K562 (cell line): ENCODE measurements at regions not wholly inside any gene's neighbourhood (a gene's known extent, or its start where the extent isn't known, plus 50 kb on each side); places are given as distances from the start of the nearest gene placed in this dataset.

Experiments used
- ATAC-seq: fragments of 200-7000 bp; cut with Tn5 transposase; 3 replicates; pipeline ENCODE4 v1.9.1; 2020; ENCODE audit warnings: moderate library complexity
- BruUV-seq: library from RNA; stranded (reverse); fragments of 400-500 nt; replicated peaks from 2 replicates; lab custom pipeline; 2021; lab: Mats Ljungman, UMichigan
- CTCF ChIA-PET: fragments of 300-600 bp; formaldehyde crosslinking; extraction: SDS; loops from one replicate; lab custom pipeline; 2021; ENCODE audit warnings: low intra/inter-chr PET ratio; lab: Yijun Ruan, JAX
- POLR2A ChIA-PET: fragments of 300-600, 350-650 bp; sonication (Branson Sonifier 250); formaldehyde crosslinking; extraction: SDS; loops from one replicate; lab custom pipeline; 2021; ENCODE audit warnings: antibody characterized with exemption, inconsistent platforms; lab: Yijun Ruan, JAX
- DNase-seq, 4 experiments: peaks; one replicate each; pipeline versions ENCODE4 v3.0.0 to v3.0.0-alpha.2; 2011 to 2018; ENCODE audit warnings: low spot score in 3 of 4, mixed read lengths in 3 of 4; ENCODE audit errors: extremely low read depth in 1 of 4
- FAIRE-seq: peaks from 2 replicates; lab custom pipeline; 2011; peaks lifted over from hg19 to GRCh38; lab: Jason Lieb, UNC
- H2AFZ ChIP-seq: 2 replicates; pipeline ENCODE4 v1.6.0; 2011; ENCODE audit warnings: low read depth, low read length, control low read depth, inconsistent platforms
- H3K27ac ChIP-seq: fragments of 200-600 bp; 3 replicates; pipeline ENCODE4 v1.8.0; 2011; ENCODE audit warnings: low read depth, mild to moderate bottlenecking, control low read depth, inconsistent platforms, low read length, moderate library complexity, mixed read lengths; ENCODE audit errors: extremely low read depth
- H3K27me3 ChIP-seq, 2 experiments: fragments of 300-600 bp in 1 of 2; 2 replicates in 1 of 2; 3 replicates in 1 of 2; pipeline versions ENCODE4 v1.6.0 to v1.8.0; 2011; ENCODE audit warnings: inconsistent platforms in 2 of 2, low read length in 2 of 2, mild to moderate bottlenecking in 1 of 2, mixed read lengths in 1 of 2, moderate library complexity in 1 of 2; ENCODE audit not compliant: control insufficient read depth in 2 of 2, insufficient read depth in 2 of 2
- H3K36me3 ChIP-seq: fragments of 300-600 bp; 3 replicates; pipeline ENCODE4 v1.8.0; 2011; ENCODE audit warnings: mild to moderate bottlenecking, low read length, inconsistent platforms; ENCODE audit not compliant: control insufficient read depth, insufficient read depth
- H3K4me1 ChIP-seq, 2 experiments: fragments of 200-600 bp in 1 of 2; replicated peaks in 1 of 2; 2 replicates in 1 of 2; 3 replicates in 1 of 2; pipeline versions ENCODE4 v1.5.1 to v1.8.0; 2011; ENCODE audit warnings: inconsistent platforms in 2 of 2, low read length in 2 of 2, mild to moderate bottlenecking in 1 of 2, mixed read lengths in 1 of 2, moderate library complexity in 1 of 2; ENCODE audit not compliant: control insufficient read depth in 2 of 2, insufficient read depth in 2 of 2
- H3K4me2 ChIP-seq: 2 replicates; pipeline ENCODE4 v1.6.1; 2011; ENCODE audit warnings: low read length, control low read depth, inconsistent platforms, mixed read lengths; ENCODE audit not compliant: insufficient read depth
- H3K4me3 ChIP-seq: fragments of 200-600 bp; sonication (generic), shearing (Covaris generic); 2 replicates; pipeline ENCODE4 v1.5.1; 2016; ENCODE audit warnings: control low read depth, inconsistent platforms
- H3K79me2 ChIP-seq: fragments of 200-600 bp; 3 replicates; pipeline ENCODE4 v1.8.0; 2011; ENCODE audit warnings: low read length, inconsistent platforms; ENCODE audit not compliant: control insufficient read depth, insufficient read depth
- H3K9ac ChIP-seq, 2 experiments: 2 replicates each; pipeline versions ENCODE4 v1.6.0 to v1.6.1; 2011; ENCODE audit warnings: low read depth in 2 of 2, low read length in 2 of 2, control low read depth in 1 of 2, inconsistent platforms in 1 of 2, mild to moderate bottlenecking in 1 of 2, mixed read lengths in 1 of 2; ENCODE audit not compliant: insufficient read depth in 1 of 2
- H3K9me1 ChIP-seq: one replicate; pipeline ENCODE4 v1.6.0; 2011; ENCODE audit warnings: inconsistent platforms, mild to moderate bottlenecking, low read length, moderate library complexity; ENCODE audit not compliant: control insufficient read depth, insufficient read depth
- H3K9me3 ChIP-seq: replicated peaks from 2 replicates; pipeline ENCODE4 v1.5.1; 2011; ENCODE audit warnings: low read depth, low read length, inconsistent platforms; ENCODE audit not compliant: control insufficient read depth, insufficient read depth
- H4K20me1 ChIP-seq: replicated peaks from 2 replicates; pipeline ENCODE4 v1.6.1; 2011; ENCODE audit warnings: low read length, inconsistent platforms, mixed read lengths; ENCODE audit not compliant: control insufficient read depth, insufficient read depth
- ZBTB40 ChIP-seq, 2 experiments: fragments of 450-650 bp in 1 of 2; sonication (generic) in 1 of 2; formaldehyde crosslinking in 1 of 2; IDR thresholded peaks; 2 replicates each; pipeline versions ENCODE4 v1.7.1 to v1.9.0; 2016 to 2022; ENCODE audit warnings: inconsistent platforms in 1 of 2, mild to moderate bottlenecking in 1 of 2, missing genetic modification reagents in 1 of 2
- ZKSCAN3 ChIP-seq: fragments of 250-450 bp; sonication (Bioruptor Pico); IDR thresholded peaks from 2 replicates; pipeline ENCODE4 v1.4.0; 2020
- WGBS: fragments of 100-300 bp; shearing (Covaris generic); methylation state at CpG from one replicate; pipeline ENCODE4 v1.1.6; 2016; ENCODE audit warnings: low coverage, mixed read lengths; ENCODE audit not compliant: insufficient coverage; ENCODE audit errors: missing lambda C conversion rate; 5-methylcytosine and 5-hydroxymethylcytosine counted together
- in situ Hi-C: fragments of 300-500 bp; cut with MboI; formaldehyde crosslinking; loops from 4 replicates; pipeline ENCODE4 v1.15.0; 2018; ENCODE audit warnings: inconsistent platforms, mixed read lengths
- intact Hi-C: fragments of 100-400 bp; cut with micrococcal nuclease; formaldehyde crosslinking; loops from 2 replicates; pipeline ENCODE4 v1.14.2; 2022

- in situ Hi-C loops (no loop called here), intact Hi-C loops (no loop called here)
- H3K9me3 ChIP-seq: no peaks in the 10 kb centered on the region
- no peaks in the 10 kb centered on the region for H3K9me1 ChIP-seq
- CTCF ChIA-PET: no interaction called here
- POLR2A ChIA-PET: interaction anchor here (0.6 to 1.4 kb wide), 2 partner anchors 23 to 30 kb away, joined by 3 read pairs; no protein-coding TSS in a partner anchor
- H3K4me3 ChIP-seq: no peak overlapping the region
- H3K4me1 ChIP-seq: no peaks in the 10 kb centered on the region
- no peak overlapping the region for H3K4me2 ChIP-seq
- no TSS peak for BruUV-seq
- no peak for FAIRE-seq
- ATAC-seq: no peak
- TF ChIP-seq ZBTB40 (IDR thresholded peaks at IDR 0.05) (peak; percentile 69; the same call in 1 of the 2 replicates), ZBTB40 (CRISPR knock-in tag; IDR thresholded peaks at IDR 0.05) (no peak), ZKSCAN3 (no peak)
- H3K79me2 ChIP-seq: no peaks in the 10 kb centered on the region
- H3K27me3 ChIP-seq: no peaks in the 10 kb centered on the region
- WGBS: 33% methylated on average over 3 of the region's 3 CpGs
- no peak overlapping the region for H3K9ac ChIP-seq
- H3K36me3 ChIP-seq: no peaks in the 10 kb centered on the region
- no peaks in the 10 kb centered on the region for H4K20me1 ChIP-seq
- no peak for DNase-seq
- no peak overlapping the region for H2AFZ ChIP-seq
- no peak overlapping the region for H3K27ac ChIP-seq
Measured at GRCh38 chr9:91150273-91150997, 211.3 kb downstream of the AUH start.
